GM23248 (cell line): ENCODE measurements at regions not wholly inside any gene's neighbourhood (a gene's known extent, or its start where the extent isn't known, plus 50 kb on each side); places are given as distances from the start of the nearest gene placed in this dataset.

Experiments used
- EZH2 ChIP-seq: fragments of 200-600 bp; sonication (generic); IDR thresholded peaks from 2 replicates; pipeline ENCODE4 v1.6.1; 2018; ENCODE audit warnings: antibody characterized with exemption, mild to moderate bottlenecking; ENCODE audit not compliant: insufficient read depth, poor library complexity, severe bottlenecking
- EZH2phosphoT487 ChIP-seq: fragments of 200-600 bp; sonication (generic); IDR thresholded peaks from 2 replicates; pipeline ENCODE4 v1.6.1; 2018; ENCODE audit warnings: antibody characterized with exemption, moderate library complexity, mild to moderate bottlenecking, low read depth; ENCODE audit not compliant: insufficient read depth

DNA sequence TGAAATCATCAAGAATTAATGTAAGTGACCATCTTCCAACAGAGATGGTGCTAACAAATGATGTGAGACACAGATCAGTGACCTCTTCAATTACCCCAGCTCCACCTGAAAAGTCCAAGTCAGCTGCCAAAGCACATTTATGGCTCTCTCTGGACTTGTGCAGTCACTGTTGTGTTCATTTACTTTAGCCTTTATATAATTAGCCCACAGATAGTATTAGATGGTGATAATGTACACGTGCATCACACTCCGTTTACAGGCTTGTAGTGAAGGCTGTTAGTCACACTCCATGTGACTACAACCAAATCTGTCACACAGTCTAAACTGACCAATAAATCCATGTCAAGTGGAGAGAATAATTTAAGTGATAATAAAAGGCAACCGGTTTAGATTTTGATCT is 331.5 kb upstream of the IL12A start:
- no peak for TF ChIP-seq EZH2
- TF ChIP-seq EZH2phosphoT487 = no peak
